ENCODE measurements at regions not wholly inside any gene's neighbourhood (a gene's known extent, or its start where the extent isn't known, plus 50 kb on each side); places are given as distances from the start of the nearest gene placed in this dataset.

GRCh38 chr2:5990086-5990485 lies 297.9 kb downstream of the SOX11 start:
- TF ChIP-seq CTCF (IDR thresholded peaks at IDR 0.05): no peak
- TF ChIP-seq EZH2 (IDR thresholded peaks at IDR 0.05; ENCODE audit: borderline replicate concordance, insufficient read depth, low read depth, low read length, poor library complexity, severe bottlenecking): no peak

All from B cell (primary cell).